NCI-H146 (cell line): ENCODE measurements at regions not wholly inside any gene's neighbourhood (a gene's known extent, or its start where the extent isn't known, plus 50 kb on each side); places are given as distances from the start of the nearest gene placed in this dataset.

Experiments used
- DNase-seq: peaks from one replicate; lab custom pipeline; 2025; lab: John Stamatoyannopoulos, UW

DNA sequence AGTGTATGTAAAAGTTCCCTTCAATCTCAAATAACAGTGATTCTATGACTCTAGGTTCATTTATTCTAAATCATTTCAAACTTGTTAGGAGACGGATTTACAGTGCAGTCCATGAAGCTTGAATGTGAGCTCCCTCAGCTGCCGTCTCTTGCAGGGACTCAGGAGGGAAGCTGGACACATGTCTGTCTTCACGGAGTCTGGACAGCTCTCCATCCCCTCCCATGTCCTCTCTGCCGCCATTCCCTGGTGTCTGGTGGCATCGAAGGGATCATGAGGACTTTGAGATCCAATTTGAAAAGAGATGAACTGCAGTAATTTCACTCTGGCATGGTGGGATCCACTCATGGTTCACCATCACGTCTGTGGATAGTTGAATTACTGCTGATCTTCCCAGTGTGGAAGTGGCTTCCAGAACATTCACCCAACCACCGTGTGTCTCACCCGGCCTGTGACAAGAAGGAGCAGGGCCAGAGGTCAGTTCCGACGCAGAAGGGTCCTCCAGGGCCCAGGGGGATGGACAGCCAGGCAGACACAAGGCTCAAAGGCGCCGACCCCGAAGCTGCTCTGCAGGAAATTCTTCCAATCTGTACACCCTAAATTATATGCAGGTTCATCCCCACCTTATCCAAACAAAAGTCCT is 370.1 kb downstream of the THBS2 start:
- no peak for DNase-seq

DNA sequence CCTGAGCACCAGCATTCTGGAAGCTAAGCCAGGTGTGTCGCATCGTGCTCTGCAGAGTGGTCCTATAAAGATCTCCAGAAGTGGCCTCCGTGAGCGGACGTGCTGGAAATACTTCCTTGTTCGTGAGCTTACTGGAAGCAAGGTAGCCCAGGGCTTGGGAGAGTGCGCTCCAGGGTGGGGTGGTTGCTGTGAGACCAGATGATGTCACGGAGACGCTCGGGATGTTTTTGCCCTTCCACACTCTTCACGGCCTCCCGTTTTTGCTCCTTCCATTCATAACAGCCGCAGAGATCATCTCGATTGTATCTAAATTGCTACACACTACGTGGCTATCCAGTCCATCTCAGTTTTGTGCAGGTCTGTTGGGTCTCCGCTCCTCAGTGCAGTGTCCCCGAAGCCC is 373.4 kb downstream of the THBS2 start:
- no peak for DNase-seq

DNA sequence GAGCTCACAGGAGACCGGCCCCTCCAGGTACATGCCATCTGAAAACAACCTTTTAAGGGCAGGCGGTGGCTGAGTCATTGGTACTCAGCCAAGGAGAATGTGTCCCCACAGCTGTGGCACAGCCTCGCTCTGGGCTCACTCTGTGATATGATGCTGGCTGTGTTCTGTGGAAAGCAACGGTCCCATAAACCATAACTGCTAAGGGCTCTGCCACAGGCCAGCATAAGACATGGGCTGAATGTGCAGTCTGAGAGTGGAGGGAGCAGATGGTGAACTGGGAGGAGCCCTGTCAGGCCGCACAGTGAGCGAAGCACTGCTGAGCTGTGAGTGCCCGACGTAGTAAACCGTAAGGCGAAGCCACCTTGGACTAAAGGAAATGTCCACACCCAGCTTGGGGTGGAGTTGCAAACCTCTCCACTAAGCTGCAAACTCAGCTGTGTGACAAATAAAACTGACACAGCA is 375.8 kb downstream of the THBS2 start:
- peak; percentile 43 for DNase-seq

DNA sequence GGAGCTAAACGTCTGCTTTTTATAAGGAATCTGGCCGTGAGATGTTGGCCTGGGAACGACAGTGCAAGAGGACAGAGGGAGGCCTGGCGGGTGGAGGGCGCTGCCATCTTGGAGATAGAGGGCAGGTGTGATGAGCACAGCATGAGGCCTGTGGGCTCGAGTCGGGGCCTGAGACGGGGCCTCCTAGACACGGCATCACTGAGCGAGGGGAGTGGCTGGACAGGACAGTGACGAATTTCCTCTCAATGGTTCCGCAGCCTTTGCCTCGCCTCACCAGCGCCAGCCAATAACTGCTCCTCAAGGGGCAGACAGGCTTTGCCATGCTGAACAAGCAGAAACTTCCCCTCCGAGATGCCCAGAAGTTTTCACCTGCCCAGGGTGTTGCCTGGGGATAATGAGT is 376.7 kb downstream of the THBS2 start:
- DNase-seq, result no peak

DNA sequence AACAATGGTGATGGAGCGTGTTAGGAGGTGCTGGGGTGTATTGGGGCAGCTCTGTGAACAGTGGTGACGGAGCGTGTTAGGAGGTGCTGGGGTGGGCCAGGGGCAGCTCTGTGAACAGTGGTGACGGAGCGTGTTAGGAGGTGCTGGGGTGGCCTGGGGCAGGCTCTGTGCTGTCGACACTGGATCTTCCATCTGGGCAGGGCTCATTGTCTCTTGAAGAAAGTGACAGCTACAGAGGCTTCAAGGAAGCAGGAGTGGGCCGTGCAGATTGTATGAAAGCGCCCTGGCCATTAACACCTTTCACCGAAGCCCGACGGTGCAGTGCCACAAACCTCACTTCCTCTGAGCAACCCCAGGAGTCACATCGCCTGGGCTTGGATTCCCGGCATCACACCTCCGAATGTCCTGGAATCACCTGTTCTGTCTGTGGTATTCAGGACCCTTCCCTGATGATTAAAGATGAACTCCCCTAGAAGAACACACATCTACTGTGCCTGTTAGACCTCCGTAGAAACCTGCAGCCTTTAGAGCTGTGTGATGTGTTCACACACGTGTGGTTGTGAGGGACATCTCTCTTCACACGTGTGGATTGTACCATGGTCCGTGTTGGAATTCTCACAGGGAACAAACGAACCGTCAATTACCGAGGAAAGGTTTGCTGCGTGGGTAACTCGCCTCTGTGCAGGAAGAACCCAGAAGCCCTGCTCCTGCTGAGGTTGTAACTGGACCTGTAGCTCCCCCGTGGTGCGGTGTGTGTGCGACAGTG is 377.7 kb downstream of the THBS2 start:
- no peak for DNase-seq

DNA sequence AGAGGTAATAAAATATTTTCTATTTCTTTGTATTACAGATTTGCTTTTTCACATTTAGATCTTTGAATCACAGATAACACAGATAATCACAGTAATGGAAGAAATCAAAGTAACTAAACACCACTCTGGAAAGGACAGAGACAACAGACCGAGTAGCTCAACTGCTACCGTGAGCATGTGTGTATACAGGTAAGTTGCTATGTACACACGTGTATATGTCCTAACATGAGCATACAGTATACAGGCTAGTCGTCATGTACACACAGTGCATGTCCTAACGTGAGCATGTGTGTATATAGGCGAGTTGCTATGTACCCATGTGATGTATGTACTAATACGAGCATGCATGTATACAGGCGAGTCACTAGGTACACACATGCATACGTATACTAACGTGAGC is 379.0 kb downstream of the THBS2 start:
- DNase-seq, result no peak

DNA sequence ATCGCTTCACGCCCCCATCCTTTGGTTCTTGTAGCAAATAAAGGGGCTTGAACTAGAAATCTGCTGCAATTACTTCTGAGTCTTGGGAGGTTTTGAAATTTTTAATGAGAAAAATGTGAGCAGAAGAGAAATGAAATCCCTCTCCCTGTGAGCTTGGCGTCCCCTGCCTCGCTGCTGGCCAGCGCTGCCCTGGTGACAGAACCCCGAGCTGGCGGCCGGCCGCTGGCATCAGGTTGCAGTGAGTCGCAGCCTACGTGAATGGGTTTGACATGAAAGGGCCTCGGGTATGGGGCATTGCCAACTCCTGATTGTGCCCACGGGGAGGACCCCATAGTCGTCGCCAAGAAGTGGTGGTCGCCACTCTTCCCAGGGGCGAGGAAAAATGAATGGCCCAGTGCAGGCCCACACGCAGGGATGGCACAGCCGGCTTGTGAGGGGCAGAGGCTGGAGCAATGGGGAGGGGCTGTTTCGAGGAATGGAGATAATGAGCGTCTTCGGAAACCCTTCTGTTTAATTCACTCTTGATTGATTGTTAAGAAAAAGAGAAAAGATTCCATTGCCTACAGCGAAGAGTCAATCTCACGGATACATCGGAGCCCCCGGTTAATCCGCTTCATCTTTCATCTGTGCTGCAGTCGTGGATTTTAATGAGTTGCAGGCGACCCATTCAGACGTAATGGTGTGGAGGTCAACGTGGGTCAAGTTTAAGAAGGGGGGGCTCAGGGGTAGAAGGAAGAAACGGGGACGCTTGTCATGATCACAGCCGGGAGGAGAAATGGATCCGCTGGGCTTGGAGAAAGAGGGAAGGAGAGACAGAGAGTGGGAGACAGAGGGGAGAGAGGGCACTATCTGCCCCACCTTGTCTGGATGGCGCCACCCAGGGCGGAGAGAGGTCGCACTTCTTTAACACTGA is 380.1 kb downstream of the THBS2 start:
- DNase-seq, result no peak

DNA sequence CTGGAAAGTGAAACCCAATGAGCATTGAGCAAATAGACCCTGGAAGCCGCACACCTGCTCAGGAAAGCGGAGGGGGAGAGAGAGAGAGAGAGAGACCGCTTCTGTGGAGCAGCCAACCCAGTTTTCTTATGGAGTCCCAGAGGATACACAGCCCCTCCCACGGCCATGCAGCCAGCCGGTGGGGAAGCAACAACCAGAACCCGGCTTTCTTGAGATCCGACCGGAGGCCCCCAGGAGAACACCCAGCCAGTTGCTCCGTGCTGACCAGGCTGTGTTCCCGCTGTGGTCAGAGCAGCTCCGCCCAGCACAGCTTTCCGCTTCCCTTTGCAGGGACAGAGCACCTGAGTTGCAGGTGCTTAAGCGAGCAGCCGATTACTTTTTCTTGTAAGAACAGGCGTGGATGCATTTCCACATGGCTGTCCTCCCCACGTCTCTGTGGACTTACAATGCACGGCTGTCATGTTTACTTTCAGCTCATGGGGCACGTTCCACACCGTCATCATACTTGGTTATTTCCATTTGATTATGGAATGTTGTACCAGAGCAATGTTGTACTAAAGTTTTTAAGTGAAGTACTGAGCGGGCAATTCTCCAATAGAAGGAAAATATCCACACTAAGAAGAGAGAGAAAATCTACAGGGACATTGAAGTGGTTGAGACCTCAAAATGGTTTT is 381.9 kb downstream of the THBS2 start:
- DNase-seq, result peak; percentile 95

DNA sequence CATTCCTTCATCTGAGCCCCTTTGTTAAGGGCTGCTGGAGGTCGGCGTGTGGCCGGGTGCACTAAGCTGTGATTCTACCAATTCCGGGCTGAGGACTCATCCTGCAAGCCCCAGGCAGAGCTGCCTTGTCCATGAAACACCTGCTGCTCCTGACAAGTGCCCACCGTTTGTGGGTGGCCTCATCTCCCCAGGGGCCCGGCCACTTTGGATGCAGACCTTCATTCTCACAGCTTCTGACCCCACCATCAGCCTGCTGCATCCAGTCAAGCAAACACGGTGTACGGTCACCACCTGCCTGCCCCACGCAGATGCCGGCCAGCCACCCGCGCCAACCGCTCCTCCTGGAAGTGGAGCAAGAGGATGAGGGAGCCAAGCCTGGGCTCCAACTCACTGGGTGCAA is 382.7 kb downstream of the THBS2 start:
- DNase-seq, result peak; percentile 90

DNA sequence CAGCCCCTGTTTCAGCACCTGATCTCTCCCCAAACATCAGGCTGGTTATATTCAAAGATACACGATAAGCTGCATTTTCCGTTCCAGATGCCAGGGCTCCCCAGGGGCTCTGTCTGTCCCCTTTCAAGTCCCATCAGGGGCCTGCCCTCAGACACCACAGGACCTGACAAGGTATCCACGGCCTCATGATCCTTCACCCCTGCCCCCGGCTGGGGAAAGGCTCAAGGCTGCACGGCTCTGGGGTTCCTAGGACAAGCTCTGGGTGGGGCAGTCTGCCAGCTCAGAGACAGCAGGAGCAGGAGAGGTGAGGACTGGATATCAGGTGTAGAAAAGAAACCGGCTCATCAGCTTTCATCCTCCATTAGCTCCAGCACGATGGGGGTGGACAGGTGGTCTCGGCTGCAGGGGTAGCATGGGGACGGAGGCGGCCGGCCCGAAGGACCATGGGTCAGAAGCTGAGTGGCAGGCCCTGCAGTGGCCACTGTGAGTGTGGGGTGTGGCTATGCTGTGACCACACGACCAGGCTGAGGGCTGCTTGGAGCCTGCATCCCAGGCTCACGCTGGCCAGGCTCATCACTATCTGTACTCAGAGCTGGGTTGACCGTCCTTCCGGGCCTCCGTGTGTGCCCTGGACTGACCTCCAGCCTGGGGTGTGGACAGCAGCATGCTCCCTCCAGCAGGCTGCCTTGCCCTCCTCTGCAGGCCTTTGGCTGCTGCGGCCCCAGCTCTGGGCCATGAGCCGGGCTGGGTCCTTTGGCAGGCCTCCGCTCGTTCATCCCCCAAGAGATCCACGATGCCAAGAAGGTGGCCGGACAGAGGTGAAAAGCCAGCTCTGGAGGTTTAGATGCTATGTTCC is 386.2 kb downstream of the THBS2 start:
- DNase-seq, result no peak

DNA sequence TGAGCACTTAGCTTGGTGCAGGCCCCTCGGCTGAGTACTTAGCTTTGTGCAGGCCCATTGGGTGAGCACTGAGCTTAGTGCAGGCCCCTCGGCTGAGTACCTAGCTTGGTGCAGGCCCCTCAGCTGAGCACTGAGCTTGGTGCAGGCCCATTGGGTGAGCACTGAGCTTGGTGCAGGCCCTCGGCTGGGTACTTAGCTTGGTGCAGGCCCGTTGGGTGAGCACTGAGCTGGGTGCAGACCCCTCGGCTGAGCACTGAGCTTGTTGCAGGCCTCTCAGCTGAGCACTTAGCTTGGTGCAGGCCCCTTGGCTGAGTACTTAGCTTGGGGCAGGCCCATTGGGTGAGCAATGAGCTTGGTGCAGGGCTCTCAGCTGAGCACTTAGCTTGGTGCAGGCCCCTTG is 387.1 kb downstream of the THBS2 start:
- DNase-seq, result no peak

DNA sequence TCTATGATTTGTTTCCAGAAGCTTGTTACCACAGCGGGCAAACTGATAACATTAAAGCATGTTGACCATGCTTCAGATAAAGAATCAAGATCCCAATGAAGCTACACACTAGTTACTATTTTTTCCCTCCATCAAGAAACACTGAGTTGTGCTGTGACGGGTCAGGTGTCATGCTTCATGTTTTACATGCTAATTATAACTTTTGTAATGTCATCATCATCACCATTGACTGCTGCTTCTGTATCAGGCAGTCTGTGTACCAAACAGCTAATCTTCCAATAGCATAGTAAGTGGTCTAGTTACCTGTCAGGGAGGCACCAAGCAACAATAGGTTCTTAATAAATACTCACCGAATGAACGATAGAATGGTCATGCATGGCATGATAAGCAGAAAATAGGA is 388.1 kb downstream of the THBS2 start:
- DNase-seq, result peak; percentile 66

DNA sequence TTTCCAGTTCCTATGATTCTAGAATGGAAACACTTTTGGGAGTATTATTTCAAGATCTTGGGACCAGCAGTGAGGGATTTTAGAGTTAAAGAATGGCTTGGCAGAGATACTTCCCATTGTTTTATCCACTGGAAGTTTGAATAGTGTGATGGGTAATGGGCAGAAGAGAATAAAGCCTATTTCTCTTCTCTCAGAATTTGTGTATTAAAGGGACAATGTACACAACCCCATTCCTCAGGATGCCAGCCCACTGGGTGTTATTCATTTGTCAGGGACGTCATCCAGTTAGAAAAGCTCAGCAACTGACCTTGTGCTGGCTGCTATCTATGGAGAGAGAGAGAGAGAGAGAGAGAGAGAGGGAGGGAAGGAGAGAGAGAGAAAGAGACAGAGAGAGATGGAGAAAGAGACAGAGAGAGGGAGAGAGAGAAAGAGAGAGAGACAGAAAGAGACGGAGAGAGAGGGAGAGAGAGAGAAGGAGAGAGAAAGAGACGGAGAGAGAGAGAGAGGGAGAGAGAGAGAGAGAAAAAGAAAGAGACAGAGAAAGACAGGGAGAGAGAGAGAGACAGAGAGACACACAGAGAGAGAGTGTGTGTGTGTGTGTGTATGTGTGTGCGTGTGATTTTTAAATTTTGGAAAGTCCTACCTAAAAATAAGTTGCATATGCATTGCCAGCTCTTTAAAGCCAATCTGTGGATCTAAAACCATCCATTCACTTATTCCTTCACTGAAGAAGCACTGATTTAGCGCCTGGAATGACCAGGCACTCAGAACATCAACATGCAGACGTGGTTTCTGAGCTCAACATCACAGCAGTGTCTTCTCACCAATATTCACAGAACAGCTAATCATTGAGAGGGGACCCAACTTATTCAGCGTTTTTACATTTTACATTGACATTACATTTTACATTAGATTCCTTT is 388.8 kb downstream of the THBS2 start:
- no peak for DNase-seq

DNA sequence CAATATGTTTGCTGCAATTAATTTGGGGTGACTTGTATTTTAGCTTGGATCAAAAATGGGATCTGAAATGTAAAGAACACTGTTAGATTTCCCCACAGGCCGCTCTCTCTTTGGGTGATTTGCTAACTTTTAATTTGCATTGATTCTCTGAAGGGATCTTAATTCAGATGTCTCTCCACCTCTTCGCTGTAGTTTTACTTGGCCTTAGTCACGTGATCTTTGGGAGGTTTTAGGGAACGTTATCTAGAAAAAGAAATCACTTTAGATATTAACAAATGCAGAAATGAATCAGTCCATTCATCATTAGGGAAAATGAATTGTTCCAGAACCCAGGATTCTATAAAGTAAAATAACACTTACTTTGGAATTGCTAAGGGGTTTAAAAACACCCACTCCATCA is 390.2 kb downstream of the THBS2 start:
- DNase-seq, result no peak

DNA sequence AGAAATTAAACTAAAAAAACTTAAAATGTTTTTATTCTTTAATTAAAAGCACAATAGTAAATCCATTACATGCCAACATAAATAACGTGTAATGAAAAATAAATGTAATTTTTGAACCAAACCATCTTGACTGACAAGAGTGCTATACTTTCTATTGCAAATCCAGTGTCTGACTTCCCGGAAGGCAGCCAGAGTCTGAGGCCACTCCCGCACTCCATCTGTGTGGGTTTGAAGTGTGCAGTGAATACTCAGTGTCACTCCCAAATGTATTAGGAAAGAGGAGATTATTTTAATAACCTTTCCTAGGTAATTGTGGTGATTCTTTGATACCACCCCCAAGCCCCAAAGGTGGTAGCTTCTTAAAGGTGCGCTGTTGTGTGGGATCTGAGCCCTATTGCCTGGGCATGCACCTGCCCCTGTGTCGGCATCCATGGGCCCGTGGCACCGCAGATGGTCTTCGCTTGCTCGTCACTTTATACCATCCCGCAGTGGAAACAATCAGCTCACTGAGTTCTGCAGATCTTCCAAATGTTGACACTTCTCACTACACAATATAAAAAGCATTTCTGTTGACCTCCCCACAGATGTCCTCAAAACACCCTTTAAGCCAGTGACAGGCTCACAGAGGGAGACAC is 391.2 kb downstream of the THBS2 start:
- DNase-seq, result no peak

DNA sequence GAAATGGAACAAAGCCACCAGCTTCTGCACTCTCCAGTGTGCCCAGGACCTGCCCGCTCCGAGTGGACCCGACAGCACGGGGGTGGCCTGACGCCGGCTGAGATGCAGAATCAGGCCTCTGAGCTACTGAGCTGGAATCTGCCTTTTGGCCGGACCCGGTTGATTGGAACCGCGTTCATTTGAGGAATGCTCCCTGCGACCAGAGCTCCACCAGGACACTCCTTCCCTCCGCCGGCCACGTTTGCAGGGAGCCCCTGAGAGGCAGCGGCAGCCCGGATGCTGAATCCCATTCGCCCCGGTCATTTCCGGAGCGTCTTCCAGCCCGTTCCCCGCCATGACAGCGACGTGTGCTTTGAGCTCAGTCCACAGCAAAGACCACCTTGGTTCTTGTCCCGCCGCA is 392.7 kb downstream of the THBS2 start:
- no peak for DNase-seq

DNA sequence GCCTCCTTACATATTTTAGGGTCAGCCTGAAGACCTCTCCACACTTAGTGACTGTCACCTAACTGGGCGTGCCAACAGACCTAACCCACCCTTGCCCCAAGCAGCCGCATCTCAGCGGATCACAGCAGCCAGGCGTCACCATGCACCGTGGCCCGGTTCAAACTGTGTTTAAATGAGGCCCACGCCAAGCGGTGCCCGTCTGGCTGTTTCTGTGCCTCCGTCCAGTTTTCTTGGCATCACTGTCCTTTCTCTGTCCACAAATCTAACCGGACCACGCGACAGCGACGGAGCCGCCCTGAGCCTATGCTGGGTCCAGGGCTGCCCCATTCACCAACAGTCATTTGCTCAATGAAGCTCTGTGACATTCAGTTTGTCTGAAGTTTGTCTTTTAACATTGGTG is 393.3 kb downstream of the THBS2 start:
- no peak for DNase-seq

DNA sequence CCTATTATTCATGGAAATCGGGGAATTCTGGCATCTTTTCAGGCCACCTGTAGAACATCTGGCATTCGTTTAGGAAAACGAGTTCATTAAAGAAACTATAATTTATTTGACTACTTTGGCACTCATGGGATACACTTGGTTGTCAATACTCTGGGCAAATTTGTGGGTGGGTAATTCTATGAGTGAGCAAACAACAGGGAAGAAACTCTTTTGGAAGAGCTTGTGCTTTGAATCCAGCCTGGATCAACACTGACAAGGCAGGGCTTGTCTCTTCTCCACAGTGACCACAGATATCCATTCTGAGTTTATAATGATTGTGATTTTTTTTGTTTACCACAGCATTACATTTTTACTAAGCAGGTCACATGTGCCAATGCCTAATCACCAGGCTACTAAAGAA is 394.7 kb downstream of the THBS2 start:
- no peak for DNase-seq

DNA sequence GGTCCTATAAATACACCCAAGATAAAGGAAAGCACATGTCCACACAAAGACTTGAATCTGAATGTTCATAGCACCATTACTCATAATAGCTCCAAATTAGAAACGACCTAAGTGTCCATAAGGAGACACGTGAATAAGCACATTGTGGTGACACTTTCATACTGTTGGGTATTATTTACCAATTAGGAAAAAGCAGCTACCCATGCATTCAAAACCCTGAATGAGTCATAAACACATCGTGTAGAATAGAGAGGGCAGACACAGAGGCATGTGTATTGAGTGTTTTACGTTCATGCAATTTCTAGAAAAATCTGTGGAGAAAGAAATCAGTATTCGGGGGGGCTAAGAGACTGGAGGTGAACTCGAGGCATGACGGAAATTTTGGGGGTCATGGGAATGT is 396.7 kb downstream of the THBS2 start:
- DNase-seq, result no peak
